D721Med (cell line): ENCODE measurements at regions not wholly inside any gene's neighbourhood (a gene's known extent, or its start where the extent isn't known, plus 50 kb on each side); places are given as distances from the start of the nearest gene placed in this dataset.

ENCODE experiments used
- DNase-seq: peaks from one replicate; pipeline ENCODE4 v3.0.0; 2011; ENCODE audit warnings: low spot score; ENCODE audit not compliant: insufficient read length
- FAIRE-seq: peaks from 2 replicates; lab custom pipeline; 2011; peaks lifted over from hg19 to GRCh38; lab: Jason Lieb, UNC
- TF ChIP-seq, protein P1 (sequence below): IDR thresholded peaks from 2 replicates; pipeline ENCODE4 v1.5.1; 2012; ENCODE audit warnings: mild to moderate bottlenecking, control low read depth; ENCODE audit not compliant: insufficient read depth; ENCODE audit errors: missing control alignments

DNA sequence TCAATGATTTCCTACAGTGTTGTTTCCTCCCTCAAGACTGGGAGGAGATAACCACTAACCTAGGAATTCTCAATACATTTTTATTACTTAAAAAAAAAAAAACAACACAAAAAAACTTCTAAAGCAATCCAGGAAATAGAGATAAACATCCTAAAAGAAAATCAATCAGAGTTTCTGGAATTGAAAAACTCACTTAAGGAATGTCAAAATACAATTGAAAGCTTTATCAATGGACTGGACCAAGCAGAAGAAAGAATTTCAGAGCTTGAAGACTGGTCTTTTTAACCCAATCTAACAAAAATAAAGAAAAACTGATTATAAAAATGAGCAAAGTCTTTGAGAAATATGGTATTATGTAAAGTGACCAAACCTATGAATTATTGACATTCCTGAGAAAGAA is 394.1 kb downstream of the XPNPEP1 start:
- TF ChIP-seq, protein P1, sequence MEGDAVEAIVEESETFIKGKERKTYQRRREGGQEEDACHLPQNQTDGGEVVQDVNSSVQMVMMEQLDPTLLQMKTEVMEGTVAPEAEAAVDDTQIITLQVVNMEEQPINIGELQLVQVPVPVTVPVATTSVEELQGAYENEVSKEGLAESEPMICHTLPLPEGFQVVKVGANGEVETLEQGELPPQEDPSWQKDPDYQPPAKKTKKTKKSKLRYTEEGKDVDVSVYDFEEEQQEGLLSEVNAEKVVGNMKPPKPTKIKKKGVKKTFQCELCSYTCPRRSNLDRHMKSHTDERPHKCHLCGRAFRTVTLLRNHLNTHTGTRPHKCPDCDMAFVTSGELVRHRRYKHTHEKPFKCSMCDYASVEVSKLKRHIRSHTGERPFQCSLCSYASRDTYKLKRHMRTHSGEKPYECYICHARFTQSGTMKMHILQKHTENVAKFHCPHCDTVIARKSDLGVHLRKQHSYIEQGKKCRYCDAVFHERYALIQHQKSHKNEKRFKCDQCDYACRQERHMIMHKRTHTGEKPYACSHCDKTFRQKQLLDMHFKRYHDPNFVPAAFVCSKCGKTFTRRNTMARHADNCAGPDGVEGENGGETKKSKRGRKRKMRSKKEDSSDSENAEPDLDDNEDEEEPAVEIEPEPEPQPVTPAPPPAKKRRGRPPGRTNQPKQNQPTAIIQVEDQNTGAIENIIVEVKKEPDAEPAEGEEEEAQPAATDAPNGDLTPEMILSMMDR, result no peak
- FAIRE-seq (no peak), DNase-seq (no peak)

- TF ChIP-seq, protein P1, result no peak
- FAIRE-seq (no peak), DNase-seq (no peak)
Measured at GRCh38 chr10:109517748-109518147, 405.6 kb downstream of the XPNPEP1 start.

DNA sequence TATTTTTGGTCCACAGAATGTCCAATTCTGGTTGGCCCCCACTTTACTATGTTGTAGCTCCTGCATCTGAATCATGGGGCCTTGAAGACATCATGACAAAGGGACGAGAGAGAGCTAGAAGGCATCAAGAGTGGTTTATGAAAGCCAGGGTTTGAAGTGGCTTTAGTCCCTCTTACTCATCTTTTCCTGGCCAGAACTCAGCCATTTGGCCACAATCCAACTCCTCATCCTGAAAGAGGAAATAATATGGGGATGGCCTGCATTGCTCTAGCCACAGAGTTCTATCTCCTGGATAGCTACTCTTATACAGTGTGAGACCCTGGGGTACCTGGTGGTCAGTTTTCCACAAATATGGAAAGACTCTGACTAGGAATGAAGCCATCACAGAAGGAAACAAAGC is 418.9 kb downstream of the XPNPEP1 start:
- no peak for FAIRE-seq
- TF ChIP-seq, protein P1, result no peak
- no peak for DNase-seq

DNA sequence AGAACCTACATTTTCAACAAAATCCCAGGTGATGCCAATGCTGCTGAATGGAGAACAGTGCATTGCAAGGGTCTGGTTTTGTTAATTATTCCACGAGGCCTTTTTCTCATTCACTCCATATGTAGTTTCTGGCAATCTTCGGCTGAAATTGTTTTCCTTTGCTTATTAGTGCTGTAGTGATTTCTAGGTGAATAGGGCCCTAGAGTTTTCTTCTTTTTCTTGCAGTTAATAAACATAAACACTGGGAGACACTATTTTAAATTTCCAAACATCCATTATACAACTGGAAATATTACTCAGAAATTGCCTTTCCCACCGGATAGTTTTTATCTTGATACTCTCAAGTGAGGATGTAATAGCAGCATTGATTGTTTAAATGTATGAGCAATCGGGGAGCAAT is 435.6 kb downstream of the XPNPEP1 start:
- DNase-seq (no peak), FAIRE-seq (no peak)
- TF ChIP-seq, protein P1, result no peak

- TF ChIP-seq, protein P1, result no peak
- no peak for FAIRE-seq
- DNase-seq, result no peak
Measured at GRCh38 chr10:109480836-109481235, 442.5 kb downstream of the XPNPEP1 start.

DNA sequence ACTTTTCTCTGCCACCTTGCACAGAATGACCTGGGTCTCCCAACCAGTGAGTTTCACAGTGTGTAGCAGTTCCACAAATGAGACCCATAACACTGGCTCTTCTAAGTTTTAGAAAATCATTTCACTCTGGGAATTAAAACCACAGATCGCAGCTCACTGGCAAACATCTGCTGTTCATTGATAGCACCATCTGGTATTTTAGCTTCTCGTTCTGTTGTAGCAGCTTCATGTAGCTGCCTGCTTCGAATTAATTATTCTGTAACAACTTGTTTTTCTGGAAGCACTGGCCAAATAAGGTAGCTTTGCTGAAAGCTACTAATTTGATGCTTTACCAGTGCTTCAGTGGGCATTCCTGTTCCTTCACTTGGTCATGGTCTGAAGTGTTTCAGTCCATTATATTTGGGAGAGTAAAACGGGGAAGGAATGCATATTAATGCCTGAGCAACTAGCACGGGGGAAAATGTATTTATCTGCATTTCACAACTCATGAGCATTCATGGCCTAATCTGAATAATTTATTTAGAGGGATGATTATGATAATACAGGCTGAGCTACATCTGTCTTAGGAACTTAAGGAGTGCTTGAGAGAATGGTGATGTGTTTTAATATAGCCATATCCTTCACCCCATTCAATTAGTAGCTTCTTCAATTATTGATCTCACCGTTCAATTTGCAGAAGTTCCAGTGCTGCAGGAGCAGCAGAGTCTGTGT is 447.4 kb downstream of the XPNPEP1 start:
- TF ChIP-seq, protein P1, result no peak
- no peak for FAIRE-seq
- no peak for DNase-seq

- DNase-seq (no peak), FAIRE-seq (no peak)
- TF ChIP-seq, protein P1, result no peak
Measured at GRCh38 chr10:109474812-109475211, 448.5 kb downstream of the XPNPEP1 start.
